EH (cell line): ENCODE measurements at regions not wholly inside any gene's neighbourhood (a gene's known extent, or its start where the extent isn't known, plus 50 kb on each side); places are given as distances from the start of the nearest gene placed in this dataset.
A peak's percentile ranks its signal among the peaks of the same experiment; 100 is the strongest.

Experiments used
- DNase-seq: peaks from one replicate; pipeline ENCODE4 v3.0.0-alpha.2; 2015; ENCODE audit warnings: low read depth

DNA sequence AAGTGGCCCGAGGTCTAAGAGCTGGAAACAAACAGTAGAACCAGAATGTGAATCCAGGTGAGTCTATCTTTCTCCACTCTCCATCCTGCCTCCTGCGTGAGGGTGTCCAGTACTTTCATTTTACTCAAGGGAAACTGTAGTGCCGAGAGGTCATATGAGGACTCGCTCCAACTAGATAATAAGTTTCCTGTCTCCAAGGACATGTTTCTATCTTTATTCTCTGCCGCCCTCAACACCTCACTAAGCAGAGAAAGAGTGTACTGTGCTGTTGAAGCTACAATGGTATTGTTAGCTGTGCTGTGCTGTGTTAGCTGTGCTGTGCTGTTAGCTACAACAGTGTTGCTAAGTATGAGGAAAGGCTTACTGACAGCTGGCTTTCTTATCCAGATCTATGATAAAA lies 137.9 kb upstream of the COL8A1 start:
- no peak for DNase-seq

DNA sequence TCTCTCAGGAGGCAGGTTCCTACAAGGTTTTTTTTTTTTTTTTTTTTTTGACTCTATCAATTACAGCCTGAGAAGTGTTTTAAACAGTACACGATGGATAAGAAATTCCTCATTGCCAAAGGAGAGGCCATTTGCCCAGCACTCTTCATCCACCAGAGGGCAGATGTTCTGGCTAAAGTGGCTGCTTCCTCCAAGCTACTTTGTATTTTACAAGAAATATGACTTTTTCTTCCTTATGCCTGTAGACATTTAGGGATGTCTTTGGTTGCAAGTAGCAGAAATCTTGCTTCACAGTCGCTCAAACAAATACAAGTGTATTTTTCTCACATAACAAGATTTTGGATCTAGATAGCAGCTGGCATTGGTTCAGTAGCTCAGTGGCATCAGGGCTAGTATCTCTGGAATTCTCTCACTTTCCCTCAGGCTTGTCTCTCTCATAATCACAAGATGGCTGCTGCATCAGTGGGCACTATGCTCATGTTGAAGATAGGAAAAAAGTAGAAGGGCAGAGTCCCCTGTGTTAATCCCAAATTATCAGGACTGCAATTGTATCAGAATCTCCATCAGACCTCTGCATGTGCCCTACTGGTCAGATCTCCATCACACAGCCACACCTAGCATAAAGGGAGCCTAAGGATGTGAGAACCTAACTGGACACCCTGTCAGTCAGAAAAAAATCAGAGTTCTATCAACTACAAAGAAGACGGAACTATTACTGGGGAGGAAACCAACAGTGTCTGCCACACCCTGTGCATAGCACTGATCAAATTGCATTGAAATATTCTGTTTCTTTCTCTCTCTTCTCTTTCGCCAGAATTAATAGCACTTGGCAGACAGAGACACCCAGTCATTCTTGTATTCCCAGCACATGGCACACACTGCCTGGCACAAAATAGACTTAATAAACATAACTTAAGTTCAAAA lies 138.9 kb upstream of the COL8A1 start:
- DNase-seq: peak; percentile 74

GRCh38 chr3:99498550-99499234 lies 139.7 kb upstream of the COL8A1 start:
- peak; percentile 68 for DNase-seq

- DNase-seq: no peak
Measured at GRCh38 chr3:99487894-99488293, 150.5 kb upstream of the COL8A1 start.

DNA sequence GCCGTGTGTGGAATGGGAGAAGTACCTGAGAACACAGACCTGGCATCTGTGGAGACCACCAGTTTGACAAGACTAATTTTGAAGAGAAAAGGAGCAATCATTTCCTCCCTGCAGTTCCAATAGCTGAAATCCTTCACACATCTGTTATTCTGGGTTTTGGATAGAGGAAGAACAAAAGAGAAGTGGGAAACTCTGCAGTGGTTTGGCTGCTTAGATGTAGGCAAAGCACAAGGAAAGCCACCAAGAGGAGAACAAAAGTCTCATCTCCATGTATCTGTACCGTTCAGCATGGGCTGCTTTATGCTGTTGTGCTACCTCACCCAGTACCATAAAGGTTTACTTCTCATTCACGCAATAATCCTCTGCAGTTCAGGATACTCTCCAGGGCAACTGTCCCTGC lies 153.1 kb upstream of the COL8A1 start:
- no peak for DNase-seq

DNA sequence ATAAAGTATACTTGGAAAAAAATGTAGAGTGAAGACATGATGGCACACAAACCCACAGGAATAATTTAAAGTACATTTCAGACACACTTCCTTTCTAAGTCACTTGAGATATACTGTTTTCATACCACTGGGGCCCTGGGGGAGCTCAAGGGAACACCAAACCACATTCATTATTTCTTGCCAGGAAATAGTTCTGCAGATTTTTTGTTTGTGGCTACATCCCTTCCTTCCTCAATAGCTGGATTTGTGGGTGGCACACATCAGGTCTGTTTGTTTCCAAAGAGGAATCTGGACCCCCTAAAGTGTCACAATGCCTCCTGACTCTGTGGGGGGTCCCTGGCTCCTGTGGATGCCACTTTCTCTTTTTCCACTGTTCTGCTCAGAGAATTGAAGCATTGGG lies 153.5 kb upstream of the COL8A1 start:
- peak; percentile 77 for DNase-seq

DNA sequence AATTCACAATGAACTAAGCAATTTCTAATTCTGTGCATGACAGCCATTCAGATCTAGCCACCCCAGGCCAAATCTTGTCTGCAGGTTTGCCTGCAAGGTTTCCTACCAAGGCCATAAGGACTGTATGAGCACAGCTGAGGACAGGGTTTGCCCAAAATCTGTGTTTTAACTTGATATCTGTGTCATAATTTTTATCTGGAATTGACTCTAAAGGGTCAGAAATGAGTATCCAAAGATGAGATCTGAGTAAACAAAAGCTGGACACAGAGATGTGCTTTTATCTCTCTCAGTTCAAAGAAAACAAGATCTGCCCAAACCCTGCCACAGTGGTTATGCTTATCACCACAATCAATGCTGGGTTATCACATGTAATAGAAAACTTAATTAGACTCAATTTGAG lies 154.6 kb upstream of the COL8A1 start:
- DNase-seq: no peak

DNA sequence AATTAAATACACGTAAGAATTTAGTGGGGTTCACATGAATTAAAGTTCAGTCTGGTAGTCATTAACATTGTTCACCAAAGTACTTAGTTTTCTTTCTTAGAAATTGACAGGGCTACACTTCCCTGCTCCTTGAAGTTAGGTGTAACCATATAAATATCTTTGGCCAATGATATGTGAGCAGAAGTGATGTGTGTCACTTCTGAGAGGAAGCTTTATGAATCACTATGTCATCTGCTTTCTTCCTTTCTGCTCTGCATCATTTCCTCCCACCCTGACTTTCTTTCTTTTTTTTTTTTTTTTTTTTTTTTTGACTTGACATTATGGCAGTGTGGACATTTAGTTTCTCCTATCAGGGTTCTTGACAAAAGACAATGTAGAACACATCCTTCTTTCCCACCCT lies 156.2 kb upstream of the COL8A1 start:
- no peak for DNase-seq

DNA sequence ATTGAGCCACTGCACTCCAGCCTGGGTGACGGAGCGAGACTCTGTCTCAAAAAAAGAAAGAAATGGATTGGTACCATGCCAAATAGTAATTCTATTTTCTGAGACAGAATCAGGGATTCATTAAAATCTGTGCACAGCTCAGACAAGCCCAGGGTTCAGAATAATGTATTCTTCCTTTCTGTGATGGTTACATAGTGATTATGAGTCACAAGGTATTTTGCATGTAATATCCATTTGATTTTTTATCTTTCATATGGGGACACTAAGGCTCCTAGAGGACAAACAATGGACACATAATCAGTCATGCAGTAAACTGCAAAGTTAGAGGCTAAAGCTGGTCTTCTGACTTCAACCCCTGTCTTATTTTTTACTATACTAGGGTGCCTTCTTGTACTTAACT lies 156.8 kb upstream of the COL8A1 start:
- no peak for DNase-seq

DNA sequence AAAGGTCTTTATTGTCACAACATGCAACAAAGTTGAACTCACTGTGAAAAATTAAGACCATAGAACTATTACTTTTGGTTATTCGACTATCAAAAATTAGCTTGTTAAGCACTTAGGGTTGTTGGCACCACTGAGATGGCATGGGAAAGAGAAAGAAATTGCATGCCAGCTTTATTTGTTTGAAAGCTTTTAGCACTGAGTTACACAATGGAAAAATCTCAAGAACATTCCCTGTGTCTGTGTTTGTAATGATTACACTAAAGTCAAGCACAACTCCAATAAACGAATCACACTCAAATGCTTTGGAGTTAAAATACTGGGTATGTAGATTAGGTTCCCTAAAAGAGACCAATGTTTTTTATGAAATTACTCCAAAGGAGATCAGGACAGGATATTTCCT lies 158.6 kb upstream of the COL8A1 start:
- no peak for DNase-seq

DNA sequence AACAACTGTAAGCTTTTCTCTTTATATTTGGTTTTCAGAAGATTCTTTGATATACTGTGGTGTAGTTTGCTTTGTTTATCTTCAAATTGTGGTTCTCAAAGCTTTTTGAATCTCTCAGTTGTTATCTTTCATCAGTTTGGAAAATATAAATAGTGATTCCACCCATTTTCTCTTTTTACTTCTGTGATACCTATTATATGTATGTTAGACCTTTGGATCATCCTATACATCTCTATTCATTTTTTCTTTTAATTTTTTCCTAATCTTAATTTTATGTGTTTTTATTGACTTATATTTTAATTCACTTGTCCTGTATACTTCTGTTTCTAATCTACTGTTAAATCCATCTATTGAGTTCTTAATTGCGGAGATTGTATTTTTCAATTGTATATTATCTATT lies 160.7 kb upstream of the COL8A1 start:
- no peak for DNase-seq

DNA sequence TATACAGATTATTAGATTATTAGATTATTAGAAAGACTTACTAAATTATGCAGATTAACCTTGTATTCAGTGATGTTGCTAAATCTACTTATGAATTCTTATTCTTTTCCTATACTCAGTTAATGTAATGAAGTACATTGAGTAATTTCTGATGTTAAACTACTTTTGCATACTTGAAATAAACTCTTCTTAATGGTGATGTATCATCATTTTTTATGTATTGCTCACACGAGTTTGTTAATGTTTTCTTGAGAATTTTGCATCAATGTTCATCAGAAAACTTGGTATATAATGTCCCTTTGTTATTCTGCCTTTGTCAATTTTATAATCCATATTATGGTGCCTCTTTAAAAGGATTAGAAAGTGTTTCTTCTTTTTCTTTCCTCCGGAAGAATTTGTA lies 163.2 kb upstream of the COL8A1 start:
- peak; percentile 35 for DNase-seq

GRCh38 chr3:99474776-99475175 lies 163.6 kb upstream of the COL8A1 start:
- peak; percentile 39 for DNase-seq

DNA sequence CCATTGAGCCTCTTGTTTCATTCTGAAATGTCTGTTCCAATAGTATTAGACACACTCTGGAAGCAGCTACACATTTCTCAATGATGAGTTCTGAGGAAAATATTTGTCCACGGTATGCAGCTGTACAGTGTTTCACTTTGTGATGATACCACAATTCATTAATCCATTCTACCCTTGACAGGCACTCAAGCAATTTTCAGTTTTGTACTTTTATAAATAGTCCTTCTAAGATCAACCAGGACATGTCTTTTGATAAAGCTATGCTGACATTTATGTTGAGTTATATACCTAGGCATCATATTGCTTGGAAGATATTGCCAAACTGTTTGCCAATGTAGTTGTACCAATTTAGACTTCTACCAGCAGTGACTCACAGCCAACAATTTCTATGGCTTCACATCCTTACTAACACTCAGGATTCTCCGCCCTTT lies 165.1 kb upstream of the COL8A1 start:
- peak; percentile 82 for DNase-seq

- DNase-seq: no peak
Measured at GRCh38 chr3:99472385-99472784, 166.0 kb upstream of the COL8A1 start.

DNA sequence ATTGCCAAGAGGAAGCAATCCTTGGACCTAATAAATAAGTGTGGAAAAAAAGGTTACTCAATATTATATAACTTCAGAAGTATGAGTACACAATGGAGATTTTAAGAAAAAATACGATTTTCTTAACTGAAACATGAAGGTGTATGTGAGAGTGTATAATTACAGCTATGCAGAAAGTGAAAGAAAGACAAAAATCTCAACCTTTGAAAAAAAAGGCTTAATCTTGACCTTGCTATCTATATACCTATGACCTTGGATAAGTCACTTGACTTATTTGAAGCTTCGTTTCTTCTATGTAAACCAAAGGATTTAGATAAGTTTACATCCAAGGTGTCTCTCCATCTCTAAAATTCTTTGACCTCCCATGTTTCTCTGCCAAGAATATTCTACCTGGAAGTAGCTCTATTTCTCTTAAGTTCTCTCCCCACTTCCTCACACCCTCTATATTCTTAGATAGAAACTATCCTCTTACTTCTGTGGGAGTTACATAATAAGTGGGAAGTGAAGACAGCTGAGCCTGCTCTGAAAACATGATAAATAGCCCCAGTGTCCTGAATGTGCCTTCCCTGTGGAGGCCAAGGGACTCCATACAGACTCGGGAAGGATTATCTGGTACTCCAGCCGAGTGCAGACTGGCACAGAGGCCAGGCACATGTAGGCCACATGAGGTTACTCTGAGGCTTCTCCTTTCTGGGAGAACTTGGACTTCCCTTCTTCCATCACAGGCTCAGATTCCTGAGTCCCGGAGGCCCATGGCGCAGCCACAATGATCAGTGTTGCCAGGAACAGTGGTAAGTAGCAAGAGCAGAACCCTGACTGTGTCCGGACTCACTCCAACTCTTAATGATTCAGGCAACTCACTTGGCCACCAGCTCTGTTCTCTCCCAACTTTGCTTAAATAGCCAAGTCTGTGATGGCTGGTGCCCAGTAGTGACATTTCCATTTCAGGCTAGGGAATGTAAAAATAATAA lies 166.8 kb upstream of the COL8A1 start:
- no peak for DNase-seq

GRCh38 chr3:99470841-99471240 lies 167.6 kb upstream of the COL8A1 start:
- peak; percentile 24 for DNase-seq

- no peak for DNase-seq
Measured at GRCh38 chr3:99468918-99469317, 169.5 kb upstream of the COL8A1 start.

DNA sequence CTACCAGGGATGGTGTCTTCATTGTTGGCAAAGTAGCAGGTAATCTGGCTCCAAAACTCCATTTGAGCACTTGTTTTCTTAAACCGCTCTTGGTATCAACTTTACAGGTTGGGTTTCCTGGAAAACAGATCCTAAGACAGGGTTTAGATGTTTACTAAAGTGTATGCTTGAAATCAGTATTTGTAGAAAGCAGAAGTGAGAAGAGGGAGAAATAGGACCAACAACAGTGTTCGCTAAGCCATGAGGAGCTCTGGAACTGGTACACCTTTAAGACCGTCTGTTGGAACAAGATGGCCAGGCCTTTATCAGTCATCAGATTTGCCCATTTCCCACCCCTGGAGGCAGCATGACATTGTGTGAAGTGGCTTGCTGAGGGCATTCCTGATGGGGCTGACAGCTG lies 171.0 kb upstream of the COL8A1 start:
- no peak for DNase-seq

GRCh38 chr3:99466331-99466730 lies 172.1 kb upstream of the COL8A1 start:
- no peak for DNase-seq

DNA sequence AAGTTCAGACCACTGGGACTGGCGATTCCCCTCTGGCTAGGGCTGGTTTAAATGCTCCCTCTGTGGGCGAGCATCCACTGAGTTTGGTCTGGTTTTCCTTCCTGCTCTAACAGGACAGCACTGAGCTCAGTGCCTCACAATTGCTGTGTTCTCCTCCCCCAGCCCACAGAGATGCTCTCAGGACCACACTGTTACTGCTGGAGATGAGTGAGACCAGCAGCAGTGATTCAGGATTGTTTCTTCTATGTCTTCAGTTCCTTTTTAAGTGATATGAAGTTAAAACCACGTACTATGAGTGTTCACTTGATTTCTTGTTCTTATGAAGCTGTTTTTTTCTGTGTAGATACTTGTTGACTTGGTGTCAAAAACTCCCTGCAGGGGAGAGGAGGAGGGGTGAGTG lies 180.4 kb upstream of the COL8A1 start:
- no peak for DNase-seq

GRCh38 chr3:99442599-99442998 lies 195.8 kb upstream of the COL8A1 start:
- no peak for DNase-seq
